CD1c-positive myeloid dendritic cell (primary cell): ENCODE measurements at regions not wholly inside any gene's neighbourhood (a gene's known extent, or its start where the extent isn't known, plus 50 kb on each side); places are given as distances from the start of the nearest gene placed in this dataset.
"Not testable (repeated sequence)": the region's sequence is repeated elsewhere in the genome, so short reads cannot be mapped to it uniquely, and the experiment has no call there.

Experiments
- DNase-seq: peaks from one replicate; pipeline ENCODE4 v3.0.0-alpha.2; 2016; ENCODE audit errors: extremely low spot score

DNA sequence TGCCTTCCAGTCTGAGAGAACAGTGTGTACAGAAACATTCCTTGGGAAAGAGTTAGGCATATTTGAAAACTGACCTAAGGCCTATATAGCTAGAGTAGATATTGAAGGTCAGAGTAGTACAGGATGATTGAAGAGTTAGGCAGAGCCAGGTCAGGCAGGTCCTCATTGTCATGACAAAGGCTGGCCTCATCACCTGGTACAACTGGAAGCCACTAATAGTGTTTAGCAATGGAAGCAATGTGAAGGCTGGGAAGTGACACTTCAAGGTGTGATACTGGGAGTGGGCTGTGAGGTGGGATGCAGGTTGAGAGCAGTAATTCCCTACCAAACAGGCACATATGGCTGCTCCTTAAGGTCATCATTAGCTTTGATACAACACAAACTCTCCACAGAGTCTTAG, 123.6 kb upstream of the CCNH start:
- no peak for DNase-seq

DNA sequence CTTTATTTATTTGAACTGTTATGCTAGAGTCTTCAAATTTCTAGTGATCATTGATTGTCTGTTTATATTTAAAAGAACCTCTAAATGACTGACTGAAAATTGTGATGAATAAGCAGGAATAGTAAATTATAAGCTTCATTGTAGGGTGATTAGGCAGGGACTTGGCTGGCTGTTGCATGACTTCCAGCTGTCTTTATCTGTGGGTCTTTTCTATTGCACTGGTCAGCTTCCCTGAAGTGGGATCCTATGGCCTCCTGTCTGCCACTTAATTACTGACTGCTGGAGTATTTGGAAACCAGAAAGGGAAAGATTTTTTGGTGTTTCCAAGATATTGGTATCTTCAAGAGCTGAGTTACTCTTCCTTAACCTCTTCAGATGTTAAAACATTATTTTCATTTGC, 123.0 kb upstream of the CCNH start:
- no peak for DNase-seq

DNA sequence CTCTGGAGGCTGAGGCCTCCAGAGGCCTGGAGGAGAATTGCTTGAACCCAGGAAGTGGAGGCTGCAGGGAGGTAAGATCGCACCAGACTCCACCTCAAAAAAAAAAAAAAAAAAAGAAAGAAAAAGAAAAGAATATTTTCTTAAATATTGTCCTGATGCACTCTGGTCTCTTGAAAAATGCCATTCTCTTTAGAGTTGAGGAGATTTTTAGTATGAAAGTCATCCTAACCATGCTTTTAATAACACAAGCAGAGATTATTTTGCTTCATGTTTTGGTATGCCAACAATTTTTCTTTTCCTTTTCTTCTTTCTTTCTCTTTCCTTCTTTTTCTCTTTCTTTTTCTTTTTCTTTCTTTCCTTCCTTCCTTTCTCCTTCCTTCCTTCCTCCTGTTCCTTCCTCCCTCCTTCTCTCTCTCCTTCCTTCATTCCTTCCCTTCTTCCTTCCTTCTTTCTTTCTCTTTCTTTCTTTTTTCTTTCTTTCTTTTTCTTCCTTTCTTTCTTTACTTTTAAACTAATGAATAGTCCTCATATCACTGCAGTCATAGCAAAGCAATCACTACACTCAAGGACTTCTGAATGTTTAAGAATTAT, 116.9 kb upstream of the CCNH start:
- DNase-seq: no peak

DNA sequence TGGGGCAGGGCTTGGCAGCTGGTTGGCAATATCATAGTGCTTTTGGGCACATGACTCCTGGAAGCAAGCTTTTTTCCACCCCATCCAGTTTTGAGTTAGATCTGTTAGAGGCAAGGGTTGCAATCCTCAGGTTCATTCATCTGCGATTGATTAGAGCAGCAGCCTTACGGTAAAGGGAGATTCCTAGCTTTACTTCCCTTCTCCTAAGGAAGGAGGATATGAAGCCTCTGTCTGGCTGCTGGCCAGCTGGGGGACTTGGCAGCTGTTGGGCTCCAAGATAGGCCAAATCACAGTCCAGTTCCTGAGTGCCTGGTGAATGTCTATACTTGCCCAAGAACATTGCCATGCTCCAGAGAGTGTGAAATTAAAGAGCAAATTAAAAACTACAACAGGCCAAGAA, 113.4 kb upstream of the CCNH start:
- DNase-seq: no peak

DNA sequence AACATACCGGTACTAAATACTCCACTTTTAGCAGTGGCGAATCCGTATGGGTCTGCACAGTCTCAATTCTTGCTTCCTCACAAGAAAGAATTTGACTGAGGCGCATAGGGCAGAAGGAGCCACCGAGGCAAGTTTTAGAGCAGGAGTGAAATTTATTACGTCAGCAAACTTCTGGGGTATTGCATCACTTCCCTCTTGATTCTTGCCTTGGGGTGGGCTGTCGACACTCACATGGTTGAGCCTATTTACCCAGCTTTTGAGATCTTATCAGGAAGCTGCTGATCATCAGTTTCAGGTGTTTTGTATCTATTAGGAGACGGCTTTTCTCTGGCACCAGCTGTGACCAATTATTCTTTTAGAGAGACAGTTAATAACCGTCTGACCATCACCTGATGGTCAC, 111.5 kb upstream of the CCNH start:
- DNase-seq: no peak

DNA sequence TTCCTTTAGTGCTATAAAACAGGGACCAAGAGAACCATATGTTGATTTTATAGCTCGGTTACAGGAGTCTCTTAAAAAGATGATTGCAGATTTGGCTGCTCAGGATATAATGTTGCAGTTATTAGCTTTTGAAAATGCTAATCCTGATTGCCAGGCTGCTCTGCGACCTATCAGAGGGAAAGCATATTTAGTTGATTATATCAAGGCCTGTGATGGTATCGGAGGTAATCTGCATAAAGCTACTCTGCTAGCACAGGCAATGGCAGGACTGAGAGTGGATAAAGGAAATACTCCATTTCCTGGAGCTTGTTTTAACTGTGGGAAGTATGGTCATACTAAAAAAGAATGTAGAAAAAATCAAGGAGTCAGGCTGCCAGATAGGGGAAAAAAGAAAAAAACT, 99.0 kb upstream of the CCNH start:
- not testable (repeated sequence) for DNase-seq

DNA sequence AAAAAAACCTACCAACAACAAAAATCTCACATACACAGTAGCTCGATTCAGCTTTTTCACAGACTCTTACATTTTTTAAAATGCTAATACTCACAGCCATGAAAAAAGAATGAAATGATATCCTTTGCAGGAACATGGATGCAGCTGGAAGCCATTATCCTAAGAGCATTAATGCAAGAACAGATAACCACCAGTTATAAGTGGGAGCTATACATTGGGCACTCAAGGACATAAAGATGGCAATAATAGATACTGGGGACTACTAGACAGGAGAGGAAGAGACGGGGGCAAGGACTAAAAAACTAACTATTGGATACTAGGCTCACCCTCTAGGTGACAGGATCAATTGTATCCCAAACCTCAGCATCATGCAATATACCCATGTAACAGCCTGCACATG, 90.3 kb upstream of the CCNH start:
- DNase-seq: no peak

DNA sequence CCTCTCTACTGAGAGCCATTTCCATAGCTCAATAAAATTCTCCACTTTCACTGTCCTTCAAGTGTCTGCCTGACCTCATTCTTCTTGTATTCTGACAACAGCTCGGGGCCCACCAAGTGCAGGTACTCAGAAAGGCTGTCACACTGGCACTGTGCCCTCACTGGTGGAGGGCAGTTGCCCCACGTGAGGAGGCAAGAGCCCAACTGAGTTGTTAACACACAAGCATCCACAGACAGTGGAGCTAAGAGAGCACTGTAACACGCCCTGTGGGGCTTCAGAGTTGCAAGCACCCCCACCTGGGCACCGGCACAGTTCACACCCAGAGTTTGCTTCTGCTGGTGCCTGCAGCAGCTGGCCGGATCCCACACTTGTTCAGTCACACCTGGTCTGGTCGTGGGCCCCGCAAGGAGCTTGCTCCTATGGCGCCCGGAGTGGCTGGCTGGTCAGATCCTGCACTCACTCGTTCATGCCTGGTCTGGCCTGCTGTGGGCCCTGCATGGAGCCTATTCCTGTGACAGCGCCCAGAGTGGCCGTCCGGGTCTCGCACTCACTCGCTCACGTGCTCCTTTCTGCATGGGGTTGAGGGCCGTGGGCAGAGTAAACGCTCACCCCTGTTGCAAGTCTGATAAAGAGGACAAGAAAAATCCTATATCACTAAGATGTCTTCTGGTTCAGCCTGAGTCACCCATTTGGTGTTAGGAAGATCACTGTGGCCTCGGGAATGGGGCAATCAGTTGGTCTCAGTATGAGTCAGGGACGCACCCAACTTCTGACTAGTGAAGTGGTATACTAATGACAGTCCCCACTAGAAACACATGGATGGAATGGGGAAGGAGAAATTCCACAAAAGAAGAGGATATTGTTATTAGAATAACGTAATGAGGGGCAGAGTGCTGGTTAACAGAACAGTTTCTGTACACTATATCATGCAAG, 87.0 kb upstream of the CCNH start:
- DNase-seq: no peak
